GM12872 (cell line): ENCODE measurements at regions not wholly inside any gene's neighbourhood (a gene's known extent, or its start where the extent isn't known, plus 50 kb on each side); places are given as distances from the start of the nearest gene placed in this dataset.

ENCODE experiments used
- TF ChIP-seq, protein P1 (sequence below): IDR thresholded peaks from 3 replicates; pipeline ENCODE4 v1.5.1; 2011; ENCODE audit warnings: low read depth, mild to moderate bottlenecking, low read length, moderate library complexity; ENCODE audit not compliant: insufficient read depth

DNA sequence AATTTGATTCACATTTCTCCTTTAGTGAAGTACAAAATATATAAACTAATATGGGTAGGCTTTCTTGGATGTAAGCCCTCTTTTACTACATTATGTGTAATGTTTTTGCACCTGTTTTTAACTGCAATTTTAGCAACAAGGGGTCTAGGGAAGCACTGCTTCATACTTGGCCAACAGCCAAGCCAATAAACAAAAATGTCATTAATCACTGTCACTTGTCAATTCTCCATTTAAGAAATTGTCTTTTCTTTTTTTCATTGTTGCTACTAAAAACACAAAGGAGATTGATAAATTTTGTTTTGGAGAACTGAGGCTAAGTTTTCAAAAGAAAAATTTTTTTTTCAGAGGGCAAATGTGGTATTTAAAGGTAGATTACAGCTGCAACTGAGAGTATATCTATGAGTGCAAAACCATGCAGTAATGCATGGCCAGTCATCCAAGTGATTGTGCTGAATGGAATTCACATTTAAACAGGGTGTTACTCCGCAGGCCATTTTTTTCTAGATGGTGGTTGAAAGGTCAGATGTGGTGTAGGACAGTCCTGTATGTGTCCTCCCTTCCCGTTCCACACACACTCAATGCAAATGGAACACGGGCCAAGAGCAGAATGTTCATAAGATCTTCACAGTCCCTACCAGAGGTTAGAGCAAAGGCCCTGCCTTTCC is 503.0 kb upstream of the LMO3 start:
- TF ChIP-seq, protein P1, sequence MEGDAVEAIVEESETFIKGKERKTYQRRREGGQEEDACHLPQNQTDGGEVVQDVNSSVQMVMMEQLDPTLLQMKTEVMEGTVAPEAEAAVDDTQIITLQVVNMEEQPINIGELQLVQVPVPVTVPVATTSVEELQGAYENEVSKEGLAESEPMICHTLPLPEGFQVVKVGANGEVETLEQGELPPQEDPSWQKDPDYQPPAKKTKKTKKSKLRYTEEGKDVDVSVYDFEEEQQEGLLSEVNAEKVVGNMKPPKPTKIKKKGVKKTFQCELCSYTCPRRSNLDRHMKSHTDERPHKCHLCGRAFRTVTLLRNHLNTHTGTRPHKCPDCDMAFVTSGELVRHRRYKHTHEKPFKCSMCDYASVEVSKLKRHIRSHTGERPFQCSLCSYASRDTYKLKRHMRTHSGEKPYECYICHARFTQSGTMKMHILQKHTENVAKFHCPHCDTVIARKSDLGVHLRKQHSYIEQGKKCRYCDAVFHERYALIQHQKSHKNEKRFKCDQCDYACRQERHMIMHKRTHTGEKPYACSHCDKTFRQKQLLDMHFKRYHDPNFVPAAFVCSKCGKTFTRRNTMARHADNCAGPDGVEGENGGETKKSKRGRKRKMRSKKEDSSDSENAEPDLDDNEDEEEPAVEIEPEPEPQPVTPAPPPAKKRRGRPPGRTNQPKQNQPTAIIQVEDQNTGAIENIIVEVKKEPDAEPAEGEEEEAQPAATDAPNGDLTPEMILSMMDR: no peak

- TF ChIP-seq, protein P1: no peak
Measured at GRCh38 chr12:17104801-17105200, 498.8 kb upstream of the LMO3 start.

DNA sequence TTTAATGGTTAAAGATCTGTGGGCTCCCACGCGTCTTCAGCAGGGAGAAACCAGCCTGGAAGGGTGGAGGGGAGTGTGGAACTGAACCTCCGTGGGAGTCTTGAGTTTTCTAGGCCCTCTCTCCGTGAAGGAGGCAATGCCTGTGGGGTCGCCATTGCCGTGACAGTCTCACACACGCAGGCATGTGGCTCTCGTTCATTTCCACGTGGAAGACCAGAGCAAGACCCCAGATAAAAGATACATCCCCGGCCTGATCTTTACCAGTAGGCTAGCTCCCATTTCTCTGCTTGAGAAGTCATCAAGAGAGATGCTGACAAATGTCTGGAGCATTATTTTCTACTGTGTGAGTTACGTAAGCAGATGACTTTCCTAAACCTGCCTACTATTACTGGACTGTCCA is 491.7 kb upstream of the LMO3 start:
- TF ChIP-seq, protein P1: no peak

DNA sequence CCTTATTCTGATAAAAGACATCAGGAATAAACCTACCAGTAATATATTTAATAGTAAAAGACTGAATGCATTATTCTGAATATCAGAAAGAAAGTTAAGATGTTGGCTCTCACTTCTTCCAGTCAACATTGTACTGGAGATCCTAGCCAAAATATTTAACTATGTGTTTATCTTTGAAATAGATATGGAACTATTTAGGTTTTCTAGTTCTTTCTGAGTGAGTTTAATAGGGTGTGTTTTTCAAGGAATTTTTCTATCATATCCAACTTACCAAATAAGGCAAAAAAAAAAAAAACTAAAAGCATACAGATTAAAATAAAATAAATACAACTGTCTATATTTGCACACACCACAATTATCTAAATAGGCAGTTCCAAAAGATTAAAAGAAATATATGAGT is 478.9 kb upstream of the LMO3 start:
- TF ChIP-seq, protein P1: no peak

GRCh38 chr12:17079251-17079909 is 473.4 kb upstream of the LMO3 start:
- TF ChIP-seq, protein P1: 0 out of 3 replicates have a peak, but pooled peaks have one; percentile 21

- TF ChIP-seq, protein P1: no peak
Measured at GRCh38 chr12:17077594-17077993, 471.6 kb upstream of the LMO3 start.

DNA sequence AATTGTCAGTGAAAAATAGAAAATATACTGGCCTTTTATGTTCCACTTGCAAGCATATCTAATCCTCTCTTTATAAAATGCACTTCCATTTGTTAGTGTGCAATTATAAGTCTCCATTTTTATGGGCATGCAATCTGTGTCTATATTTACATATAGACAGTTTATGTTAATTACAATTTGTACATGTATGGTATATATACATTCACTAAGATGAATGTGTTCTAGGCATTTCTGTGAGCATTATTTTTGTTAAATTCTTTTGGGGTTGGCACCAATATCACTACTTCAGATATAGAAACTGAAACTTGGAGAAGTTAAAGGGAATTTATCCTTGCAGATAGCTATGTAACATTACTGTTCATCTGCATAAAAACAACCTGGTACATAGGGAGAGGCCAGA is 470.8 kb upstream of the LMO3 start:
- TF ChIP-seq, protein P1: no peak
